ENCODE measurements at regions not wholly inside any gene's neighbourhood (a gene's known extent, or its start where the extent isn't known, plus 50 kb on each side); places are given as distances from the start of the nearest gene placed in this dataset.

DNA sequence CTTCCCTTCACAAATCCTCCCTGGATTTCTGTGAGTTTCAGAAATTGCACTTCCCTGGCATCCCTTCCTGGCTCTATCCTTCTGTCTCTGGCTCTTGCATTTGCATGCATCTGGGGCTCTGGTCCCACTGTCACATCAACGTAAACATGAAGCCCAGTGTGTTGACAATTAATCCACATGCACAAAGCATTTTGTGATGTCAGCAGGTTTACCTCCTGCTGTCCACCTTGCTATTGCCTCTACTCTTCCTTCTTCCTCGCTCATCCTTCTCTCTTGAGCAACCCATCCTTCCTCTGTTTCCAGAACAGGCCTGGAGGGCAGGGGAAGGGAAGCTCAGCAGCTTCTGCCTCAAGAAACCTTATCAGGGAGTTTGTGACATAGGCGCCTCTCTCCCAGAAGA, 111.7 kb upstream of the ATP5MC3 start:
- no peak for TF ChIP-seq CTCF (conservative IDR thresholded peaks at IDR 0.05)
- TF ChIP-seq ZFX (IDR thresholded peaks at IDR 0.05) = no peak

Measured in C4-2B (cell line).